ENCODE measurements at regions not wholly inside any gene's neighbourhood (a gene's known extent, or its start where the extent isn't known, plus 50 kb on each side); places are given as distances from the start of the nearest gene placed in this dataset.

GRCh38 chr11:76292583-76293188 lies 86.4 kb upstream of the WNT11 start:
- Mint-ChIP-seq H3K4me1 (ENCODE audit: low read depth, unreplicated experiment) (peaks cover 12% of the 10 kb centered on the region), H3K9me3 (ENCODE audit: unreplicated experiment) (no peaks in the 10 kb centered on the region), H3K27me3 (ENCODE audit: insufficient read depth, unreplicated experiment) (no peaks in the 10 kb centered on the region), H3K27ac (ENCODE audit: unreplicated experiment) (no peak overlapping the region), H3K36me3 (ENCODE audit: insufficient read depth, unreplicated experiment) (no peaks in the 10 kb centered on the region), H3K4me3 (ENCODE audit: unreplicated experiment) (no peak overlapping the region)
- ChIA-PET POLR2A (no interaction called here), CTCF (interaction anchor here (1.3 to 1.9 kb wide), 2 partner anchors 11 to 84 kb away, joined by 7 to 8 read pairs; no protein-coding TSS in a partner anchor)
- H3K27me3 ChIP-seq (replicated peaks; ENCODE audit: control insufficient read depth, insufficient read depth, low read length), result no peaks in the 10 kb centered on the region
- intact Hi-C loops (cut with micrococcal nuclease; ENCODE audit: unreplicated experiment), result no loop called here
- no peak overlapping the region for H3K4me3 ChIP-seq (ENCODE audit: low read depth, low read length)
- no peaks in the 10 kb centered on the region for H3K36me3 ChIP-seq (ENCODE audit: control insufficient read depth, insufficient read depth, low read length)
- TF ChIP-seq CTCF (IDR thresholded peaks at IDR 0.05; ENCODE audit: insufficient read depth in 1 of 2, low read depth in 1 of 2, low read length in 1 of 2, severe bottlenecking in 1 of 2, unreplicated experiment in 1 of 2), result no peak
- BruUV-seq (replicated peaks), result no TSS peak
- H3K9me3 ChIP-seq, result no peaks in the 10 kb centered on the region
- H3K4me1 ChIP-seq, result peaks cover 4% of the 10 kb centered on the region; the same call in 1 of the 2 replicates
- DNase-seq, result no peak

- no peak overlapping the region for H3K27ac Mint-ChIP-seq (ENCODE audit: unreplicated experiment)
- CTCF ChIA-PET, result interaction anchor here (1.9 kb wide), 1 partner anchor 83 kb away, joined by 8 read pairs; no protein-coding TSS in a partner anchor
Observed at GRCh38 chr11:76291576-76292526, 85.5 kb upstream of the WNT11 start.

More at GRCh38 chr11:76291576-76292526, 85.5 kb upstream of the WNT11 start:
- H3K27me3 Mint-ChIP-seq (ENCODE audit: insufficient read depth, unreplicated experiment), result no peaks in the 10 kb centered on the region
- H3K4me1 ChIP-seq, result peaks cover 4% of the 10 kb centered on the region; the same call in 1 of the 2 replicates
- POLR2A ChIA-PET, result no interaction called here
- intact Hi-C loops (cut with micrococcal nuclease; ENCODE audit: unreplicated experiment), result loop anchor here (1.0 kb wide), 1 partner anchor 26 kb away; no protein-coding TSS in a partner anchor
- H3K4me3 Mint-ChIP-seq (ENCODE audit: unreplicated experiment), result no peak overlapping the region
- peaks cover 19% of the 10 kb centered on the region for H3K4me1 Mint-ChIP-seq (ENCODE audit: low read depth, unreplicated experiment)
- H3K27me3 ChIP-seq (replicated peaks; ENCODE audit: control insufficient read depth, insufficient read depth, low read length), result no peaks in the 10 kb centered on the region
- peak in 1 of 2 experiments; percentile 30 for DNase-seq
- H3K9me3 Mint-ChIP-seq (ENCODE audit: unreplicated experiment), result no peaks in the 10 kb centered on the region
- no peaks in the 10 kb centered on the region for H3K36me3 Mint-ChIP-seq (ENCODE audit: insufficient read depth, unreplicated experiment)
- peak in 1 of 2 experiments; percentile 5 for TF ChIP-seq CTCF (IDR thresholded peaks at IDR 0.05; ENCODE audit: insufficient read depth in 1 of 2, low read depth in 1 of 2, low read length in 1 of 2, severe bottlenecking in 1 of 2, unreplicated experiment in 1 of 2)
- no peaks in the 10 kb centered on the region for H3K9me3 ChIP-seq
- H3K4me3 ChIP-seq (ENCODE audit: low read depth, low read length), result no peak overlapping the region
- no TSS peak for BruUV-seq (replicated peaks)
- no peaks in the 10 kb centered on the region for H3K36me3 ChIP-seq (ENCODE audit: control insufficient read depth, insufficient read depth, low read length)

Measured in Caco-2 (cell line).